ENCODE measurements at regions not wholly inside any gene's neighbourhood (a gene's known extent, or its start where the extent isn't known, plus 50 kb on each side); places are given as distances from the start of the nearest gene placed in this dataset.

DNA sequence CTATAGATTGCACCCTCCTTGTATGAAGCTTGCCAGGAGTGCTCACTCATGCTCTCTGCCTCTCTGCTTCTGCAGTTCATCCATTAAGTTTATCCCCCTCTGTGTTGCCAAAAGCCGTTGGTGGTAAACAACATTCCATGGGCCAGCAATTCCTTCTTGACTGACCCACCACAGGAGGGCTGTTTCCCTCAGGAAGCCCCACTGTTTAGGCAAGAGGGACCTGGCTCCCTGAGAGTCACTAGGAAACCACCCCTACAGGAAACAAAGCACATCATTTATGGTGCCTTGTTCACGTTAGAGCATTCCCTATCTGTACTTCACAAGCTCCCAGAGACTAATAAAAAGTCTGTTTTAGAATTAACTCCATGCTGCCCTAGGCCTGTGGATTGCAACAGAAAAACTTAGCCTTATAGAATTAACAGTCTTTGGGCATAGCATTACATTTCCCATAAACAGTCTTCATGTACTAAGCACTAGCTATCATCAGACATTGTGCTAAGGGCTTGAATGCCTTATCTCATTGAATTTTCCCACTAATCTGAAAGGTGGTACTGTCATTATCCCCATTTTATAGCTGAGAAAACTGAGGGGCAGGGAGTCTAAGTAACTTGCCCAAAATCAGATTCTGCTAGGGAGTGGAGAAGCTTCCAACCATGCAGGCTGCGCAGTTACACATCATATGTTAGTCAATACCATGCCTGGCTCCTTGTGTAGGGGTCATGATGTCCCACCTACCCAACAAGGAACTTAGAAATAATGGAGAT lies 149.9 kb downstream of the SHQ1 start:
- DNase-seq (ENCODE audit: low read depth): no peak

DNA sequence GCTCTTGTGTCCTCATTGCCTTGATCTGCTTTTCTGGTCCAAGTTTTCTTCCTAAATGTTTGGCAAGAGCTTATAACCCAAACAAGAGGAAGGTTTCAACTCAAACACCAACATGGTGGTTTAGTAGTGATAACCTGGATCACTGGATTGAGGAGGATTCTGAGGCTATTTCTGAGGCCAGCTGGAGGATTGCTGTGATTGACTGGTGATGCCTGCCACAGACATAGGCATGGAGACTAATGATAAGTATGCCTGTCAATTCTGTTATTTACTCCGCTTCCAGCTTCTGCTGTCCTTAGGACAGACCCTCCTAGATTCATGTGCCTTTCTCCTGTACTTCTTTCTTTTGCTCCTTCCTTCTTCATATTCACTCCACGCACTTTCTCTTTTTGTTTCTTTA lies 150.5 kb downstream of the SHQ1 start:
- DNase-seq (ENCODE audit: low read depth): no peak

DNA sequence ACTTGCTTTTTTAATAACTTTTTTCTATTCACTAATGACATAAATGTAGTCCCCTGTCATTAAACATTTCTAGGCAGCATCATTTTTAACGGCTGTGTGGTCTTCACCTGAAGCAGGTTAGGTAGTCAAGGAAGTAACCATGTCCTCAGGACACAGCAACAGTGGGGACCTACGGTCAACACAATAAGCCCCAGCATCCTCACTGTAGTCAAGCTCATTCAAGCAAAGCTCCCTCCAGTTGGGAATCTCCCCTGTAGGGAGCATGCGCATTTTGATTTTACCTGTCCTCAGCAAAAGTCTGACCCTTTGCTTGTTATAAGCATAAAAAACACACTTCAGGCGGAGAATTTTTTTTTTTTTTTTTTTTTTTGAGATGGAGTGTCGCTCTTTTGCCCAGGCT lies 151.4 kb downstream of the SHQ1 start:
- no peak for DNase-seq (ENCODE audit: low read depth)

DNA sequence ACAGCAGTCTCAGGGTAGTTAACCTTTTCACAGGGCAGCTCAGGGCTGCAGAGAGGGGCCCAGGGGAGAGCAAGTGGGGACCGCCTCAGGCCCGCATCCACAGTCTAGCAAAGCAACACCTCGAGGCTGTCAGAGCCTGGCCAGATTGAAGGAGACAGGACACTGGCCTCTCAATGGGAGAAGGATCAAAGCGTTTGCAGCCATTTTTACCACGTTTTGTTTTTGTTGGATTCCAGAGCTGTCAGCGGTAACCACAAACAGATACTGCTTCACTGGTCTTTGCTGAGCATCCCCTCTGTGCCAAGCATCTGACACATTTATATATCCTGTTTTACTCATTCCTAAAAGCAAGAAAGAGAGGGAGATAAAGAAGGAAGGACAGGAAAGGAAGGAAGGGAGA lies 153.8 kb downstream of the SHQ1 start:
- DNase-seq (ENCODE audit: low read depth): no peak

DNA sequence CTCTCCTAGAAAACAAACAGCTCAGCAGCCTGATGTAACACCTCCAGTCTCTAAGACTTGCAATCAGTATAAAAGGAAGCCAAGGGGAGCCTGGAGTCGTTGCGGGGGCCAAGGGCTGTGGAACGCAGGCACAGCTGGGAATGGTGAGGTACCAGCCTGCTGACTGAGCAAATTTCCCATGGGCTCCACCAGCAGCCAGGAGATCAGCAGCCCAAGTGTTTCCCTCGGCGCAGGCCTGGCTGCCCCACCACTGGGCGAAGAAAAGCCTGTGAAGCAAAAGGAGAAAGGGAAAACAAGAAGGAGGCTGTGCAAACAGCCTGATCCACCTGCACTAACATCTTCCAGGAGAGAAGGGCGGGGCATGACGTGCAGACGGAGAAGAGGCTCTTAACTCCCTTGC lies 155.3 kb downstream of the SHQ1 start:
- no peak for DNase-seq (ENCODE audit: low read depth)

DNA sequence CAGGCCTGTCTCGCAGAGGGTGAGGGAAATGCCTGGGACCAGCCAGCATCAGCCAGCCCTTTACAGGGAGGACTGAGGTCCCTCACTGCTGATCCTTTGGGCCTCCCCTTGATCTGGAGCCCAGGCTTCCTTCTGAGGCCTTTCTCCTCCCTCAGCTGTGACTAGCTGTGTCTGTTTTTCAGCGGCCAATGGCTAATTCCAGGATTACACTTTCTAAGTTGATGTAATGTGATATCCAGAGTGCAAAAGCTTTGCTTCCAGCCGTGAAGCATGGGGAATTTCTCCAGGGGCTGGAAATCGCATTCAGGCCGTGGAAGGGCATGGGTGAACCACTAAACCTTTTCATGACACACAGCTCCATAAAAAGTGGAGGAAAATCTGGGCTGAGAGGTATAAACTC lies 157.6 kb downstream of the SHQ1 start:
- DNase-seq (ENCODE audit: low read depth): no peak

DNA sequence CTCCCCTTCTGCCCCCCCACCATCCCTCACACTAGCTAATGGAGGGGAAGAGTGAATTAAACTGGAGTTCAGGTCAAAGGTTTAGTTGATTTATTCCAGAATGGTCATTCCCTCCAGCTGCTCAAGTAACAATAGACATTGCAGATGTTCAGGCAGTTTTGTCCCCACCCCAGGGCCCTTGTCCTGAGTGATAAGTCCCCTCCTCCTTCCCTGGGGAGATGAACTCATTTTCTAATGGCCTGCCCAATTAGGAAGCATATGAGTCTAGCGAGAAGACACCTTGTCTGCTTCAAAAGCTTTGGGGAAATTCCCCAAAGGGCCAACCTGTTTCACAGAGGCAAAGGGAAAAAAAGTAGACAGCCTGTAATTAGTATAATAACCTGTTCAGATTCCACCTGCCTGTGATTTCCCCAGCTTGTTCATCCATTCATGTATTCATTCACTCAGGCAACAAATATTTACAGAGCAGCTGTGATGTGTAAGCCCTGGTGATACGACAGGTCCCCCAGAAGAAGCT lies 165.3 kb downstream of the SHQ1 start:
- no peak for DNase-seq (ENCODE audit: low read depth)

DNA sequence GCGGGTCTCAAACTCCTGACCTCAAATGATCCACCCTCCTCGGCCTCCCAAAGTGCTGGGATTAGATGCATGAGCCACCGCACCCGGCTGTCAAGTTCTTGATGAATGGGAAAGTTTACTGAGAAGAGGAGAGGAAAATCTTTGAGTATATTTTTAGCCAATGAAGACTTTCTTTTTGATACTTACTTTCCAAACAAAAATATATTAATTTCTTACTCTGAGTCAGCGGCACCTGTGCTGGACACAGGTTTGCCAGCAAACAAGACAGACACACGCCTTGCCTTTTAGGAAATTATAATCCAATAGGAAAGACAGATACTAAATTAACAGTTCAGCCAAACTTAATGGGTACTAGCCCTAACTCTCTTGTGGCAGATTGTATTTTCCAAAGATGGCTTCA lies 166.6 kb downstream of the SHQ1 start:
- DNase-seq (ENCODE audit: low read depth): no peak

DNA sequence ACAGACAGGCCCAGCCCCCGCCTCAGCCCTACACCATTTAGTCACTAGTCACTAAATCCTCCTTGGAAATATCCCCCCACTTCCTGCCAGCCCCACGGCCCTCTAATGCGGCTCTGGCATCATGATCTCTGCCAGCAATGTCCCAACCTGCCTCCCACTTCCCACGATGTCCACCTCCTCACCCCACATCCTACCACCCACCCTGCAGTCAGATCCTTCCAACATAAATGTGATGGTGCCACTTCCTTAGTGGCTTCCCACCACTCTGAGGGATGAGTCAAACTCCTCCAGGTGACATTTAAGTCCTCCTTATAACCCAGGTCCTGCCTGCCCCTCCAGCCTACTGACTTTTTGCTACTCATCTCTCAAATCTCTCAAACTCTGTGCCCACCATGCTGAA lies 167.5 kb downstream of the SHQ1 start:
- no peak for DNase-seq (ENCODE audit: low read depth)

DNA sequence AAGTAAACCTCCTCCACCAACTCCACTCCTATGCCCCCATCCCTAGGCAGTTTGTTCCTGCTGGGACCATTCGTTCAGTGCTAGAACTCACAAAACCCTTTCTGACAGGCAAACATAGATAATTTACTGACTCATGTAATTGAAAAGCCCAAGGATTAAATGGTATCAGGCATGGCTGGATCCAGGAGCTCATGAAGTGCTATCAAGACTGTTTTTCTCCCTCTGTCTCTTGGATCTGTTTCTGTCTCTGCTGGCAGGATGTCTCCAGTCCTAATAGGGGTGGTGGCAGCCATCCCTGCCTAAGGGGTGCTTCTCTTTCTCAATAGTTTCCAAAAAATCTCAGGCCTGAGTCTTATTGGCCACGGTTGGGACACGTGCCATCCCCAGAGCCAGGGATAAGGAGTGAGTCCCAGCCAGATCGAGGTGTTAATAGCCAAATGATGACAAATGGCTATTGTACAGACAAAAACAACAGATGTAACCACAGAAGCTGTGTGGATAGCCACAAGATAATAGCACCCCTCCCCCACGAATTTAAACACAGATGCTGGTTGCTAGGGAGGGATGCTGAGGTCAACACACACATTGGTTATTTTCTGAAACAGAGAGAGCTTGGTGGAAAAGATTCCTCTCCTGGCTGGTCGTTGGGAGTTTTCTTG lies 168.6 kb downstream of the SHQ1 start:
- no peak for DNase-seq (ENCODE audit: low read depth)

DNA sequence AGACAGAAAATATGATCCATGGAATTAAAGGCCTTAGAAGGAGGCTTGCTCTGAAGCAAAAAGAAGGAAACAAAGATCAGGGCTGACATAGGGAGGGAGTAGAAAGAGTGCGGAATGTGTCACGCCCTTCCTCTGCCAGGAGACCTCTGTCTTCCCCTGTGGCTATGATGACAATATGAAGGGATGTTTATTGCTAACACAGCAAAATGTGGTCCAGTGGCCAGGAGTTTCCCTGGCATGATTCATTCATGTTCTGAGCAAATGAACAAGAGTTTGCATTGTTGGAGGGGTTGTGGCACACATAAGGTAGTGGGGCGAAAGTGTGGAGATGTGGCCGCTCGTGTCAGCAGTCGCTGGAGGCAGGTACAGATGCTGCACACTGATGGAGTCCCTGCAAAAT lies 169.4 kb downstream of the SHQ1 start:
- no peak for DNase-seq (ENCODE audit: low read depth)

DNA sequence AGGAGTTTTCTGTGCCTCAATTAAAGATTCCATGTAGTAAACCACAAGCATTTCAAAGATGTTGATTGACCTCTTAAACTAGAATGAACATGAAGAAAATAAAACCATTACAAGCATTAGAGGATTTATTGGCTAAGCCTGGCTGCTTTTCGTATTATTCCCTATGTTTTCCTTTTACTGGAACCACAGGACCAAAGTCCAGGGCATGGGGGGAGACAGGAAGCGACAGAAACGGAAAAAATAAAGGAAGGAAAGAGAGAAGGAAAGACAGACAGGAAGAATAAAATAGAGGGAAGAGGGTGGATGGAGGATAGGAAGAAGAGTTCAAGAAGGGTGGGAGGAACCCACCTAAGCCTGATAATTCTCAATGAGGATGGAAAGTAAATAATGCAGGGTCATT lies 169.9 kb downstream of the SHQ1 start:
- no peak for DNase-seq (ENCODE audit: low read depth)

DNA sequence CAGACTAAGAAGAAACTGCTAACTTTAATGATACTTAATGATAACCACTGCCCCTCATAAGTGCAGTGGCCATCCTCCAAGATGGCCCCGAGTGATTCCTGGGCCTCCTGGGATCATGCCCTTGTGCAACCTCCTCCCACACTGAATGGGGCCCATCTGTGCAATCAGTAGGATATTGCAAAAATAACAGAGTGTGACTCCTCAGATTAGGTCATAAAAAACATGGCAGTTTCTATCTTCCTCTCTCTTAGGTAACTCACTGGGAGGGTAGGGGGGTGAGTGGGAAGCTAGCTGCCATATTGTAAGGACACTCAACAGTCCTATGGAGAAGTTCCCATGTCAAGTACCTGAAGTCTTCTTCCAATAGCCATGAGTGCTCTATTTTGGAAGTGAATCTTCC lies 173.0 kb downstream of the SHQ1 start:
- DNase-seq (ENCODE audit: low read depth): no peak

DNA sequence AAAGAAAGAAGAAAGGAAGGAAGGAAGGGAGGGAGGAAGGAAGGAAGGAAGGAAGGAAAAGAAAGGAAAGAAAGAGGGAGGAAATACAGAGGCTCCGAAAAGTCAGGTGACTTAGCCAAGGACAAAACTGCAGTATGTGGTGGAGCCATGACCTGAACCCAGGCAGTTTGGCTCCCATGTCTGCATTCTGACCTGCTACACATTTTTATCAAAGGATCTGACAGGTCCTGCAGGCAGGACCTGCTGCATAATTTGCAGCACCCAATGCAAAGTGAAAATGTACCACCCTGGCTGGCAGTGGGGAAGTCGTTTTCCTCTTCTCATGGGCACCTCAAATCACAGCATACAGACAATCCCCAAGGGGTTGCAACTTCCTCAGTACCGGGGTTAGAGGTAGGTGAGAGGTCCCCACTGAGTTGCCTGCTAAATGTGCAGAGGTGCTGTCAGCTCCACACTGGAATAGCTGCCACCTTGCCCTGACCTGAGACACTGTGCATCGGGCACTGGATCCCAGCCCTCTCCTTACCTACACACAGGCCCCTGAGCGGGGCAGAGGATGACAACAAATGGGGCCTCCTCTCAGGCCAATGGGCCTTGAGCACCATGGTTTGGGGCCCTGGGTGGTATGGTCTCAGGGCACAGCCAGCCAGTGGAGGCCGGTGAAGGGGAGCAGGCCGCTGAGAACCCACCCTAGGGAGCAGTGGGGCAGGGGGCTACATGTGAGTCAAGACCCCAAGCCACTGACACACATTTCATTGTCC lies 175.1 kb downstream of the SHQ1 start:
- no peak for DNase-seq (ENCODE audit: low read depth)

DNA sequence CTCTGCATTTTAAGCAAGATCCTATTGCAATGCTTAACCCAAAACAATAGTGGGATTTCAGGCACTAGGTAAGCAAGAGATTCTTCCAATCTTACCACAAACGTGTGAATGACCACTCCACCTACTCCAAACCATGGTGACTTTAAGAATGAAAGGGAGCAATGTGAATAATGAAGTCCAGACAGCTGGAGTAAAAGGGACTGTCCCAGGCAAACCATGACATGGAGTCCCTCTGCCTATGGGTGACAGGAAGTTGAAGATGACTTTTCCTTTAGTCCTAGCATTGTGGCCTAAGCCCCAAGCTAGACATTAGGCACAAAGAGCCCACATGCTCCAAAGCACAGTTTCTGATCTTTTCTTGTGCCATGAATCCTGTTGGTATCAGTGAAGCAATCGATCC lies 179.0 kb downstream of the SHQ1 start:
- no peak for DNase-seq (ENCODE audit: low read depth)

DNA sequence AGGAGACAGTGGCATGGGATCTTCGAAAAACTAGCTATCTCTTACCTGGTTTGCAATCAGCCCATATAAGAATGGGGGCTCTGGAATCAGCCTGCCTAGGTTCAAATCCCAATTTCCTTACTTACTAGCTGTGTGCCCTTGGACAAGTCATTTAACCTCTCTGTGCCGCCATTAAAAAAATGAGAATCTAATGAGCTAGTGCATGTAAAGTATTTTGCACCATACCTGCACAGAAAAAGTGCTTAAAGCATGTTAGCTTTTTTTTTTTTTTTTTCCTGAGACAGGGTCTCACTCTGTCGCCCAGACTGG lies 181.8 kb downstream of the SHQ1 start:
- no peak for DNase-seq (ENCODE audit: low read depth)

DNA sequence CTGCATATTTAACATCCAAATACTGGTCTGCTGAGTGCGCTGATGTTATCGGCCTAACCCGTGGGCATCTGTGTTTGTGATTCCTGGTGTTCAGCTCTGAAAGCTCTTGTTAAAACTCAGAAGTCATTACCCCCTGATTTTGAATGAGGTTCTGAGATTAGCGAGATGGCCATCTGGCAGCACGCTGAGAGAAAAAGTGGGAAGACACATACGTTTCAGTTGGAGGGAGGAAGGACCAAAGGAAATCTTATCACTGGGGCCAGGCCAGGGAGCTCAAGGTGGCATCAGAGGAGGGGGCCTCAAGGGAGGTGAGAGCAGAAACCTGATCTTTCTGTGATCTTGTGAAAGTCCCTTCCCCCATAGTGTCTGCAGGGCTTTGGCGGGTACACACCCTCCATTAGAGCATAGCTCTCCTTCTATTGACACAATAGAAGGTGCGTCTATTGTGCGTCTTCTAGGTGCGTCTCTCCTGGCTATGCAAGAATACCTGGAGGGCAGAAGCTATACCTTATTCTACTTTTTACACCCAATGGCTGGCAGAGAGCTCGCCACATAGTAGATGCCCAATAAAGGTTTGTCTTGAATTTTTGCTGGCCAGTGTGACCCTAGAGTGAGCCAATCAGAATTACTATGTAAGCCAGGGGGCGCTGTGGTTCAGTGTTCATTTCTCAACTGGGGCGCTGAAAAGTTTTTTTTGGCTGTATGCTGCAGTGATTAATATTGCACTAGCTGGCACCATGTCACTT lies 182.4 kb downstream of the SHQ1 start:
- peak; percentile 35 for DNase-seq (ENCODE audit: low read depth)

DNA sequence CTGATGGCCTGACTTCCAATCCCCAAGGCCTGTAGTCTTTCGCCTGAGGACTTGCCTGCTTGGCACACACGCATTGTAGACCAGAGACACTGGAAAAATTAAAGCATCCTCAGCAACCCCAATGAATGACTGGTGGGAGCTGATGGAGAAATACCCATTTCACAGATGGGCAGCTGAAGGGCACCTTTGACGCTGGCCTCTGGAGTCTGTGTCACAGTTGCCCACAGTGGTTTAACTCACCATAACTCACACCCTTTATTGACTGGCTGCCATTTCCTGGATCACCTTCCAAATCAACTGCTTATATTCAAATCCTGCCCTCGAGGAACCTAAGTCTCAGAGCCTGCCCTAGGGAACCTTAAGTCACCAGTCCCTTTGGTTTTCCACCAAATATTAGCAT lies 183.1 kb downstream of the SHQ1 start:
- no peak for DNase-seq (ENCODE audit: low read depth)

DNA sequence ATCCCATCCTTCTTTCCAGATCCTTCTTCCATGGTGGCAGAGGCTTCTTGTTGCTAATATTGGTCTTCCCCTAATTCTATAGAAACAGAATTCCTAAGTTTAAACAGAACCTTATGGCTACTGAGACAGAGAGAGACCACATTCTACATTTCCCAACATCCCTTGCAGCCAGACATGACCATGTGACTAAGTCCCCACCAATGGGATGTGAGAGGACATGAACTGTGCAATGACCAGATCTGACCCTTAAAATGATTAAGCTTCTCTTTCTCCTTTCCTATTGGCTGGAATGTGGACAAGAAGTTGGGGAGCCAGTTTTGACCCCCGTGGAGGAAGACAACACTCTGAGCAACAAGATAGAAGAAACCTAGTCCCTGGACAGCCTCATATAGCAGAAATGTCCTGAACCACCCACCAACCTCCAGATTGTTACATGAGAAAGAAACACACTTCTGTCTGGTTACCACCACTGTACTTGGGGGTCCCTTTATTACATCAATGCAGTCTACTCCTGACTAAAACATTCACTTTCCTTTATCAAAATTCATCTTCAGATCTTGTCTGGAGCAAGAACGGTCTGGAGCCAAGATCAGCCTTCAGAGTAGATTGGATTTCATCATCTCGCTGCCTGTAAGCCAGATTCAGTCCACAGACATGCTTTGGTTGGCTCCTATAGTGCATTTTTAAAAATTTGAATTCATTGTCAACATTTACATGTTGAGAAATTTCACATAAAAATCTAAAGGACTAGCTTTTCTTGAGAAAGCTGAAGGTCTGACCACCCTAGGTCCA lies 183.9 kb downstream of the SHQ1 start:
- no peak for DNase-seq (ENCODE audit: low read depth)

DNA sequence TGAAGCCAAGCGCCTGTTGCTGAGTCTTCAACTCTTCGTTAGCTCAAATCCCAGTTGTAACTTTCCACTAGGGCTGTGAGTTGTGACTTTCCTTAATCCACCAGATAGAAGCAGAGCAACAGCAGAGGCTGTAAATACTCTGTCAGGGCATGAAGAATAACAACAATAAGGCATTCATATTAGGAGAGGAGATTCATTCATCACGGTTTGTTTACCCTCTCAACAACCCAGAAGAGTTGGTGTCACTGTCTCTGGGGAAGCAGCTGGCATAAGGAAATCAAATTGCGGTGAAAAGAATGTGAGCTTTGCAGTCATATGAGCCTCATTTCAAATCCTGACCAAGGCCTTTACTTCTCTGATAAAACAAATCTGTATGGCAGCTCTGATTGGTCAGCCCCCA lies 184.8 kb downstream of the SHQ1 start:
- DNase-seq (ENCODE audit: low read depth): no peak

DNA sequence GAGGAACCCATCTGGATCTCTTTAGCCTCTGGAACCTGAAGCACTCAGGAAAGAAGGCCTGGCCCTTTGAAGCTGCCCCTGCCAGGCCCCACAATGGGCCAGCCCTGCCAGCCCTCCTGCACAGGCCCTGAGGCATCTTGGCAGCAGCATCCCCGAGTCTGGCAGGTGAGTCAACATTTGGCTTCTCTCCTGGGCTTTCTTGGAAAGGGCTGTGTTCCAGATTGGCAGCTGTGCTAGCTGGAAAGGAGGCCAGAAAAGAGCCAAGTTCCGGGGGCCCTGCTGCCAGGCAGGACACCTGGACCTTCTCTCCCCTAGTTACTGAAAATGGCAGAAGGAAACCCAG lies 187.2 kb downstream of the SHQ1 start:
- DNase-seq (ENCODE audit: low read depth): no peak
